ENCODE measurements at regions not wholly inside any gene's neighbourhood (a gene's known extent, or its start where the extent isn't known, plus 50 kb on each side); places are given as distances from the start of the nearest gene placed in this dataset.

DNA sequence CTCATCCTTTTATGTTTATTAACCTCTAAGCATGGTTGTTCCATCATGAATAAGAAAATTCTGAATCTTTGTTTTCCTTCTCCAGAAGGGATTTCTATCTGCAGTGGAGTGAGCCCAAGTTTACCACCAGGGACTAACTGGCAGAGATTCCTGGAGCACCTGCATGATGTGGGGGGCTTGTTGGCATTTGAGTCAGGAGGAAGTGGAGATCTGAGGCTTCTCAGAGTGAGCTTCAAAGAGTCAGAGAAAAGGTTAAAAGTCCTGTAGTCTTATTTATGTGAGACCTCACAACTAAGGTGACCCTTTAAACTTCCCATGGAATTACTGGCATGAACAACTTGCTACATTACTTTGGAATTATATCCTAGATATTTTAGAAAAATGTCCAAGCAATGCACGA, 138.1 kb upstream of the SLC24A3 start:
- TF ChIP-seq POLR2AphosphoS5 (IDR thresholded peaks at IDR 0.05; ENCODE audit: low read depth) (no peak), GABPA (IDR thresholded peaks at IDR 0.05; ENCODE audit: low read depth) (no peak)
- TF ChIP-seq, protein P1, sequence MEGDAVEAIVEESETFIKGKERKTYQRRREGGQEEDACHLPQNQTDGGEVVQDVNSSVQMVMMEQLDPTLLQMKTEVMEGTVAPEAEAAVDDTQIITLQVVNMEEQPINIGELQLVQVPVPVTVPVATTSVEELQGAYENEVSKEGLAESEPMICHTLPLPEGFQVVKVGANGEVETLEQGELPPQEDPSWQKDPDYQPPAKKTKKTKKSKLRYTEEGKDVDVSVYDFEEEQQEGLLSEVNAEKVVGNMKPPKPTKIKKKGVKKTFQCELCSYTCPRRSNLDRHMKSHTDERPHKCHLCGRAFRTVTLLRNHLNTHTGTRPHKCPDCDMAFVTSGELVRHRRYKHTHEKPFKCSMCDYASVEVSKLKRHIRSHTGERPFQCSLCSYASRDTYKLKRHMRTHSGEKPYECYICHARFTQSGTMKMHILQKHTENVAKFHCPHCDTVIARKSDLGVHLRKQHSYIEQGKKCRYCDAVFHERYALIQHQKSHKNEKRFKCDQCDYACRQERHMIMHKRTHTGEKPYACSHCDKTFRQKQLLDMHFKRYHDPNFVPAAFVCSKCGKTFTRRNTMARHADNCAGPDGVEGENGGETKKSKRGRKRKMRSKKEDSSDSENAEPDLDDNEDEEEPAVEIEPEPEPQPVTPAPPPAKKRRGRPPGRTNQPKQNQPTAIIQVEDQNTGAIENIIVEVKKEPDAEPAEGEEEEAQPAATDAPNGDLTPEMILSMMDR (IDR thresholded peaks at IDR 0.05; ENCODE audit: insufficient read depth, low read length), result no peak

All from HL-60 (cell line).